MM.1S (cell line): ENCODE measurements at regions not wholly inside any gene's neighbourhood (a gene's known extent, or its start where the extent isn't known, plus 50 kb on each side); places are given as distances from the start of the nearest gene placed in this dataset.

Experiments
- EZH2 ChIP-seq: fragments of 300-600 bp; sonication (generic); optimal IDR thresholded peaks from 2 replicates; pipeline ENCODE3; 2017; ENCODE audit warnings: low read depth, mild to moderate bottlenecking, antibody characterized with exemption, low read length, mixed read lengths
- EZH2phosphoT487 ChIP-seq: fragments of 300-600 bp; sonication (generic); IDR thresholded peaks from 2 replicates; pipeline ENCODE4 v1.6.1; 2018; ENCODE audit warnings: antibody characterized with exemption, low read length
- TF ChIP-seq, protein P1 (sequence below): fragments of 300-600 bp; sonication (generic); IDR thresholded peaks from 2 replicates; pipeline ENCODE4 v1.5.1; 2016; ENCODE audit warnings: antibody characterized with exemption, low read length, mixed read lengths

- TF ChIP-seq, protein P1, sequence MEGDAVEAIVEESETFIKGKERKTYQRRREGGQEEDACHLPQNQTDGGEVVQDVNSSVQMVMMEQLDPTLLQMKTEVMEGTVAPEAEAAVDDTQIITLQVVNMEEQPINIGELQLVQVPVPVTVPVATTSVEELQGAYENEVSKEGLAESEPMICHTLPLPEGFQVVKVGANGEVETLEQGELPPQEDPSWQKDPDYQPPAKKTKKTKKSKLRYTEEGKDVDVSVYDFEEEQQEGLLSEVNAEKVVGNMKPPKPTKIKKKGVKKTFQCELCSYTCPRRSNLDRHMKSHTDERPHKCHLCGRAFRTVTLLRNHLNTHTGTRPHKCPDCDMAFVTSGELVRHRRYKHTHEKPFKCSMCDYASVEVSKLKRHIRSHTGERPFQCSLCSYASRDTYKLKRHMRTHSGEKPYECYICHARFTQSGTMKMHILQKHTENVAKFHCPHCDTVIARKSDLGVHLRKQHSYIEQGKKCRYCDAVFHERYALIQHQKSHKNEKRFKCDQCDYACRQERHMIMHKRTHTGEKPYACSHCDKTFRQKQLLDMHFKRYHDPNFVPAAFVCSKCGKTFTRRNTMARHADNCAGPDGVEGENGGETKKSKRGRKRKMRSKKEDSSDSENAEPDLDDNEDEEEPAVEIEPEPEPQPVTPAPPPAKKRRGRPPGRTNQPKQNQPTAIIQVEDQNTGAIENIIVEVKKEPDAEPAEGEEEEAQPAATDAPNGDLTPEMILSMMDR, result no peak
- no peak for TF ChIP-seq EZH2
- no peak for TF ChIP-seq EZH2phosphoT487
Observed at GRCh38 chr4:83875437-83875836, 339.5 kb downstream of the GPAT3 start.
